ENCODE measurements at regions not wholly inside any gene's neighbourhood (a gene's known extent, or its start where the extent isn't known, plus 50 kb on each side); places are given as distances from the start of the nearest gene placed in this dataset.

GRCh38 chr13:106423530-106423929, 111.9 kb downstream of the EFNB2 start:
- H3K9me3 ChIP-seq = no peaks in the 10 kb centered on the region
- no peaks in the 10 kb centered on the region for H3K36me3 ChIP-seq
- DNase-seq (ENCODE audit: extremely low spot score in 2 of 2) = peak in 1 of 2 donors; percentile 47
- intact Hi-C loops (cut with DNase I) = loop anchor here (5.0 kb wide), 1 partner anchor 1891 kb away; no protein-coding TSS in a partner anchor
- TF ChIP-seq POLR2AphosphoS5 (IDR thresholded peaks at IDR 0.05; ENCODE audit: insufficient read depth in 1 of 2, low read depth in 1 of 2) (no peak), POLR2A (IDR thresholded peaks at IDR 0.05) (no peak), CTCF (IDR thresholded peaks at IDR 0.05) (no peak)
- H3K4me1 ChIP-seq = no peaks in the 10 kb centered on the region
- no peak overlapping the region for H3K4me3 ChIP-seq
- H3K27ac ChIP-seq = no peak overlapping the region
- H3K27me3 ChIP-seq = no peaks in the 10 kb centered on the region

- H3K27ac ChIP-seq = no peak overlapping the region
- DNase-seq (ENCODE audit: extremely low spot score in 2 of 2) = no peak
- no peaks in the 10 kb centered on the region for H3K27me3 ChIP-seq
- H3K36me3 ChIP-seq = no peaks in the 10 kb centered on the region
- H3K4me1 ChIP-seq = no peaks in the 10 kb centered on the region
- no peaks in the 10 kb centered on the region for H3K9me3 ChIP-seq
- intact Hi-C loops (cut with DNase I) = no loop called here
- H3K4me3 ChIP-seq = no peak overlapping the region
- TF ChIP-seq POLR2AphosphoS5 (IDR thresholded peaks at IDR 0.05; ENCODE audit: insufficient read depth in 1 of 2, low read depth in 1 of 2) (no peak), POLR2A (IDR thresholded peaks at IDR 0.05) (no peak), CTCF (IDR thresholded peaks at IDR 0.05) (no peak)
Measured at GRCh38 chr13:106418556-106418955, 116.9 kb downstream of the EFNB2 start.

GRCh38 chr13:106417467-106418110, 117.9 kb downstream of the EFNB2 start:
- intact Hi-C loops (cut with DNase I) = no loop called here
- Histone ChIP-seq H3K9me3 (no peaks in the 10 kb centered on the region), H3K27ac (no peak overlapping the region), H3K4me3 (no peak overlapping the region), H3K4me1 (no peaks in the 10 kb centered on the region), H3K36me3 (no peaks in the 10 kb centered on the region), H3K27me3 (no peaks in the 10 kb centered on the region)
- no peak for DNase-seq (ENCODE audit: extremely low spot score in 2 of 2)
- no peak for TF ChIP-seq POLR2AphosphoS5 (IDR thresholded peaks at IDR 0.05; ENCODE audit: insufficient read depth in 1 of 2, low read depth in 1 of 2)
- no peak for TF ChIP-seq CTCF (IDR thresholded peaks at IDR 0.05)
- TF ChIP-seq POLR2A (IDR thresholded peaks at IDR 0.05) = no peak

GRCh38 chr13:106416645-106417044, 118.8 kb downstream of the EFNB2 start:
- Histone ChIP-seq H3K27me3 (no peaks in the 10 kb centered on the region), H3K36me3 (no peaks in the 10 kb centered on the region), H3K4me3 (no peak overlapping the region), H3K27ac (no peak overlapping the region), H3K9me3 (no peaks in the 10 kb centered on the region), H3K4me1 (no peaks in the 10 kb centered on the region)
- DNase-seq (ENCODE audit: extremely low spot score in 2 of 2) = no peak
- intact Hi-C loops (cut with DNase I) = no loop called here
- TF ChIP-seq POLR2AphosphoS5 (IDR thresholded peaks at IDR 0.05; ENCODE audit: insufficient read depth in 1 of 2, low read depth in 1 of 2) = no peak
- no peak for TF ChIP-seq POLR2A (IDR thresholded peaks at IDR 0.05)
- no peak for TF ChIP-seq CTCF (IDR thresholded peaks at IDR 0.05)

GRCh38 chr13:106415971-106416370, 119.5 kb downstream of the EFNB2 start:
- Histone ChIP-seq H3K4me3 (no peak overlapping the region), H3K4me1 (no peaks in the 10 kb centered on the region), H3K36me3 (no peaks in the 10 kb centered on the region), H3K27ac (no peak overlapping the region), H3K9me3 (no peaks in the 10 kb centered on the region), H3K27me3 (no peaks in the 10 kb centered on the region)
- intact Hi-C loops (cut with DNase I) = no loop called here
- TF ChIP-seq POLR2A (IDR thresholded peaks at IDR 0.05) (no peak), CTCF (IDR thresholded peaks at IDR 0.05) (no peak), POLR2AphosphoS5 (IDR thresholded peaks at IDR 0.05; ENCODE audit: insufficient read depth in 1 of 2, low read depth in 1 of 2) (no peak)
- no peak for DNase-seq (ENCODE audit: extremely low spot score in 2 of 2)

Measured in vagina (tissue), 2 donors.